SJSA1 (cell line): ENCODE measurements at regions not wholly inside any gene's neighbourhood (a gene's known extent, or its start where the extent isn't known, plus 50 kb on each side); places are given as distances from the start of the nearest gene placed in this dataset.

Experiments
- DNase-seq, 2 experiments: peaks; one replicate each; pipeline ENCODE4 v3.0.0-alpha.2; 2015 to 2020; ENCODE audit warnings: low spot score in 2 of 2, low read depth in 1 of 2
- H3K27ac ChIP-seq: fragments of 250-450 bp; sonication (Bioruptor Pico); 2 replicates; pipeline ENCODE4 v1.5.1; 2020; ENCODE audit warnings: mild to moderate bottlenecking, moderate library complexity
- H3K27me3 ChIP-seq: fragments of 250-450 bp; sonication (Bioruptor Pico); replicated peaks from 2 replicates; pipeline ENCODE4 v1.5.1; 2020; ENCODE audit warnings: mild to moderate bottlenecking, moderate library complexity
- H3K36me3 ChIP-seq: fragments of 250-450 bp; sonication (Bioruptor Pico); 2 replicates; pipeline ENCODE4 v1.5.1; 2020; ENCODE audit warnings: mild to moderate bottlenecking
- H3K4me1 ChIP-seq: fragments of 250-450 bp; sonication (Bioruptor Pico); replicated peaks from 2 replicates; pipeline ENCODE4 v1.6.1; 2021; ENCODE audit warnings: mild to moderate bottlenecking
- H3K4me3 ChIP-seq: fragments of 250-450 bp; sonication (Bioruptor Pico); 2 replicates; pipeline ENCODE4 v1.5.1; 2020; ENCODE audit warnings: mild to moderate bottlenecking
- H3K9me3 ChIP-seq: fragments of 250-450 bp; sonication (Bioruptor Pico); replicated peaks from 2 replicates; pipeline ENCODE4 v1.5.1; 2020; ENCODE audit warnings: mild to moderate bottlenecking

- DNase-seq, result no peak
- no peaks in the 10 kb centered on the region for H3K27me3 ChIP-seq
- no peaks in the 10 kb centered on the region for H3K9me3 ChIP-seq
- H3K4me1 ChIP-seq, result peaks cover 13% of the 10 kb centered on the region
- no peaks in the 10 kb centered on the region for H3K36me3 ChIP-seq
- no peak overlapping the region for H3K27ac ChIP-seq
- H3K4me3 ChIP-seq, result no peak overlapping the region
Measured at GRCh38 chr2:64786343-64787018, 132.8 kb upstream of the SERTAD2 start.

DNA sequence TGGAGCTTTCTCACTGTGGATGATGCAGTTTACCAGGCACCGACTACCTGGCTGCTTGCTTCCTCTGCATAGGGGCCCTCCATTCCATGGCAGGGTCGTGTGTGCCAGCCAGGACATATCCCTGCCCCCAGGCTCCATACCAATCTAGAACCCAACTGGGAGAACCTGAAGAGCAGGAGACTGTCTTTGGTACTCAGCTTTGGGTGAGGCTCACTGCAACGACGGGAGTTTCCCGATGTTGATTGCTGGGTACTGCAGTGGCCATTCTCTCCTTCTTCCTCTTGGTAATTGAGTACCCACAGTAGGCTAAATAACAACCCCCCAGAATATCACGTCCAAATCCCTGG is 133.3 kb upstream of the SERTAD2 start:
- H3K4me3 ChIP-seq, result no peak overlapping the region
- peaks cover 8% of the 10 kb centered on the region for H3K4me1 ChIP-seq
- no peaks in the 10 kb centered on the region for H3K27me3 ChIP-seq
- no peaks in the 10 kb centered on the region for H3K36me3 ChIP-seq
- H3K9me3 ChIP-seq, result no peaks in the 10 kb centered on the region
- DNase-seq, result no peak
- no peak overlapping the region for H3K27ac ChIP-seq

DNA sequence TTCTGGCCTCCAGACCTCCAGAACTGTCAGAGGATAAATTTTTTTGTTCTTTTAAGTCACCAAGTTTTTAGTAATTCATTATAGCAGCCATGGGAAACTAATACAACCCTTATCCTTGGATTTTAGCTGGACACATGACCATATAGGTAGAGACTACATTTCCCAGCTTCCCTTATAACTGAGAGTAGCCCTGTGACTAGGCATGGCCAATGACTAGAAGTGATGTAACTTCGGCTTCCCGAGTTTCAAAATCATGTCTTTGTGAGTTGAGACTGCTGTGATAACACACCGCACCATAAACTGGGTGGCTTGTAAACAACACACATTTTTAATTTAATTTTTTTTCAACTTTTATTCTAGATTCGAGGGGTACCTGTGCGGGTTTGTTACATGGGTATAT is 134.0 kb upstream of the SERTAD2 start:
- Histone ChIP-seq H3K4me1 (peaks cover 1% of the 10 kb centered on the region), H3K9me3 (no peaks in the 10 kb centered on the region), H3K27me3 (no peaks in the 10 kb centered on the region), H3K36me3 (no peaks in the 10 kb centered on the region), H3K4me3 (no peak overlapping the region), H3K27ac (no peak overlapping the region)
- no peak for DNase-seq

GRCh38 chr2:64789466-64790320 is 136.0 kb upstream of the SERTAD2 start:
- H3K4me1 ChIP-seq, result peaks cover 11% of the 10 kb centered on the region

GRCh38 chr2:64792300-64792699 is 138.6 kb upstream of the SERTAD2 start:
- Histone ChIP-seq H3K36me3 (no peaks in the 10 kb centered on the region), H3K9me3 (no peaks in the 10 kb centered on the region), H3K27me3 (no peaks in the 10 kb centered on the region), H3K27ac (no peak overlapping the region), H3K4me1 (peaks cover 11% of the 10 kb centered on the region), H3K4me3 (no peak overlapping the region)
- DNase-seq, result no peak

More at GRCh38 chr2:64789466-64790320, 136.0 kb upstream of the SERTAD2 start:
- Histone ChIP-seq H3K27ac (no peak overlapping the region), H3K4me3 (no peak overlapping the region), H3K27me3 (no peaks in the 10 kb centered on the region), H3K36me3 (no peaks in the 10 kb centered on the region), H3K9me3 (no peaks in the 10 kb centered on the region)
- no peak for DNase-seq

- no peak overlapping the region for H3K27ac ChIP-seq
- H3K36me3 ChIP-seq, result no peaks in the 10 kb centered on the region
- no peak overlapping the region for H3K4me3 ChIP-seq
- no peaks in the 10 kb centered on the region for H3K27me3 ChIP-seq
- peaks cover 20% of the 10 kb centered on the region for H3K4me1 ChIP-seq
- H3K9me3 ChIP-seq, result no peaks in the 10 kb centered on the region
- DNase-seq, result no peak
Measured at GRCh38 chr2:64792995-64793639, 139.4 kb upstream of the SERTAD2 start.

DNA sequence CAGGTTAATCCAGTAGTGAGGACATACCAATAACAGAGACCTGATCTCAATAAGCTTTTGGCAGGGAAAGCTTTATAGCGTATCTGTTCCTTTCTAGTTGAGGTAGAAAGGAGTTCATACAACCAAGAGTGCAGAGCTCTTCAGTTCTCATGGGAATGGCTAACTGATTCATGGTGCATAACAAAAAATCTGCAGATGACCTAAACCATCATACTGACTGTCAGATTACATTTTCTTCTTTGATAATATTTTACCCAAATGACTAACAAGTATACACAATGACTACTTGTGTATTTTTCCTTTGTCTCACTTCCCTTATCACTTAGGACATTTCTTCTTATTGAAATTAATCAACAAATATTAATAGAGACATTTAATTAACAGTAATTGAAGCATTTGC is 140.0 kb upstream of the SERTAD2 start:
- no peak for DNase-seq
- Histone ChIP-seq H3K27ac (no peak overlapping the region), H3K36me3 (no peaks in the 10 kb centered on the region), H3K27me3 (no peaks in the 10 kb centered on the region), H3K9me3 (no peaks in the 10 kb centered on the region), H3K4me1 (peaks cover 25% of the 10 kb centered on the region), H3K4me3 (no peak overlapping the region)

- H3K4me1 ChIP-seq, result peaks cover 29% of the 10 kb centered on the region
- H3K4me3 ChIP-seq, result no peak overlapping the region
- H3K27ac ChIP-seq, result no peak overlapping the region
Measured at GRCh38 chr2:64794426-64794995, 140.8 kb upstream of the SERTAD2 start.

GRCh38 chr2:64795024-64795592 is 141.4 kb upstream of the SERTAD2 start:
- H3K4me1 ChIP-seq, result peaks cover 29% of the 10 kb centered on the region
- H3K9me3 ChIP-seq, result no peaks in the 10 kb centered on the region
- DNase-seq, result no peak
- no peak overlapping the region for H3K4me3 ChIP-seq
- no peaks in the 10 kb centered on the region for H3K27me3 ChIP-seq
- H3K36me3 ChIP-seq, result no peaks in the 10 kb centered on the region
- H3K27ac ChIP-seq, result no peak overlapping the region

More at GRCh38 chr2:64794426-64794995, 140.8 kb upstream of the SERTAD2 start:
- no peaks in the 10 kb centered on the region for H3K36me3 ChIP-seq
- no peaks in the 10 kb centered on the region for H3K27me3 ChIP-seq
- DNase-seq, result no peak
- H3K9me3 ChIP-seq, result no peaks in the 10 kb centered on the region

DNA sequence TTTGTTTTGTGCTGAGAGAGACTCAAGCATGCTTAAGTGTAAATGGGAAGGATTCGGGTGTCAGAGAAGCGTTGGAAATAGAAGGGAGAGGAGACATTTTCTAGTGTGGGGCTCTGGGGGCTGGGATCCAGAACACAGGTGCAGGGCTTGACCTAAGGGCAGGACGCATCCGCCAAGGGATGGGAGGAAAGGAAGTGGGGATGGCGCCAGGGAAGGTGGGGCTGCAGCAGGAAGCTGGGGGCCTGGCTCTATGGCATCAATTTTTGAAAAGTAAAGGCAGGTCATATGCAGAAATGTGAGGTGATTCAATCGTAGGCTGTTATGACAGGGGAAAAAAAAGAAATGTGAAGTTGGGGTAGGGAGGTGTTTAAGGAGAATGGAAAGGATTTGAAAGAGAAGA is 143.2 kb upstream of the SERTAD2 start:
- Histone ChIP-seq H3K27me3 (no peaks in the 10 kb centered on the region), H3K36me3 (no peaks in the 10 kb centered on the region), H3K27ac (no peak overlapping the region), H3K4me3 (no peak overlapping the region), H3K4me1 (peaks cover 29% of the 10 kb centered on the region), H3K9me3 (no peaks in the 10 kb centered on the region)
- no peak for DNase-seq

DNA sequence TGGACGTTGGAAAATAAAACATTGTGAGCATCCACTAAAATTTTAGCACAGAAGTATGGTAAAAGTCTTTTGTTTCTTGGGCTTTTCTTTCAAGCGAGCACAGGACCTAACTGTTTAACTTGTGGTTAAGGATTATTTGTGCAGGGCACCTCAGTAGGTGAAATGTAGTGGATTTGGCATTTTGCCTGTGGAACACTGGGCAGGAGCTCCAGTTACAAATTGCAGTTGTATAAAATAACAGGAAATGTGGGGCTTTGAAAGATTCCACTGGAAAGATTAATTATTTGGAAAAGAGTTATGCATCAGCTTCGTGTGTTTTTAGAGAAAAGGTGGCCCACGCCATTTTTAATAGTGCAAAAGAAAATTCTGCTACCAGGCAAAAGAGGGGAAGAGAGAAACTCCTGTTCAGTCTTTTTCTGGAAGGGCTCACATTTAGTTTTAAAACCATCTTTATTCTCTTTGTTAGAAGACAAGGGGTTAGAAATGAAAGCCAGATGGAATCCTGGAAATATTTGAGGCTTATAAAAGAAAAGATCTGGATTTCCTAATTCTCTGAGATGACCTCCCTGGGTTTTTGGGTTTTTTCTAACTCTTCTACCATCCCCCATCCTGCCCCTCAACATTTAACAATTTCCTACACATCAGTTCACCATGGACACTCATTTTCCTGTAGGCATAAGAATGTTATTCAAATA is 144.3 kb upstream of the SERTAD2 start:
- Histone ChIP-seq H3K27me3 (no peaks in the 10 kb centered on the region), H3K36me3 (no peaks in the 10 kb centered on the region), H3K4me1 (peaks cover 27% of the 10 kb centered on the region), H3K4me3 (no peak overlapping the region), H3K9me3 (no peaks in the 10 kb centered on the region), H3K27ac (peak overlapping the region; percentile 14; the same call in 1 of the 2 replicates)
- peak; percentile 56 to 59 for DNase-seq

- DNase-seq, result no peak
- peaks cover 19% of the 10 kb centered on the region for H3K4me1 ChIP-seq
- no peak overlapping the region for H3K27ac ChIP-seq
- H3K9me3 ChIP-seq, result no peaks in the 10 kb centered on the region
- no peaks in the 10 kb centered on the region for H3K27me3 ChIP-seq
- H3K4me3 ChIP-seq, result no peak overlapping the region
- H3K36me3 ChIP-seq, result no peaks in the 10 kb centered on the region
Measured at GRCh38 chr2:64799592-64800252, 146.0 kb upstream of the SERTAD2 start.

- no peak overlapping the region for H3K4me3 ChIP-seq
- no peaks in the 10 kb centered on the region for H3K36me3 ChIP-seq
- no peaks in the 10 kb centered on the region for H3K9me3 ChIP-seq
- no peak overlapping the region for H3K27ac ChIP-seq
- no peak for DNase-seq
- H3K27me3 ChIP-seq, result no peaks in the 10 kb centered on the region
- peaks cover 17% of the 10 kb centered on the region for H3K4me1 ChIP-seq
Measured at GRCh38 chr2:64803776-64804175, 150.1 kb upstream of the SERTAD2 start.
